Body of pancreas (tissue), 4 donors: ENCODE measurements at regions not wholly inside any gene's neighbourhood (a gene's known extent, or its start where the extent isn't known, plus 50 kb on each side); places are given as distances from the start of the nearest gene placed in this dataset.

Experiments used
- POLR2A ChIP-seq, 3 donors: fragments of 450-650 bp; IDR thresholded peaks; one replicate each; pipeline ENCODE4 v1.6.1; 2016; ENCODE audit warnings: antibody characterized with exemption in 3 of 3, mild to moderate bottlenecking in 2 of 3
- TF ChIP-seq, protein P1 (sequence below), 7 experiments: fragments of 450-650 bp in 4 of 7; fragments of 200-600 bp in 3 of 7; sonication (generic) in 3 of 7; IDR thresholded peaks; one replicate each; pipeline ENCODE4 v1.5.1; 2016 to 2019; ENCODE audit warnings: antibody characterized with exemption in 7 of 7

DNA sequence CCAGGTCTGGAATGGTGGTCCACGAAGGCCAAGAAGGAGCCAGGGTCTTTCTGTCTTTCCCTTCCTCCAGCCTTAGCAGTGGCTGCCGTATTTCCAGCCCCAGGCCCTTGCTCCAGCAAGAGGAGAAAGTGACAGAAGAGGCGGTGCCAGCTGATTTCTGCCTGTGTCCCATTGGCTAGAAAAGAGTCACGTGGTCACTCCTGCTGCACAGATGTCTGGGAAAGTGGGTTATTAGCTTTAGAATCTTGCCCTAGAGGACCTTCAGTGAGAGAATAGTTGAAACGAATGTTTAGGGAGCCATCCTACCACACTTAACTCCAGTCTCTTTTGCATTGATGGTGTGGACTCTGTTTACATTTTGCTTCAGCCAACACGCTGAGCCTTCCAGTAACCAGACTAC is 99.3 kb upstream of the BCOR start:
- TF ChIP-seq, protein P1, sequence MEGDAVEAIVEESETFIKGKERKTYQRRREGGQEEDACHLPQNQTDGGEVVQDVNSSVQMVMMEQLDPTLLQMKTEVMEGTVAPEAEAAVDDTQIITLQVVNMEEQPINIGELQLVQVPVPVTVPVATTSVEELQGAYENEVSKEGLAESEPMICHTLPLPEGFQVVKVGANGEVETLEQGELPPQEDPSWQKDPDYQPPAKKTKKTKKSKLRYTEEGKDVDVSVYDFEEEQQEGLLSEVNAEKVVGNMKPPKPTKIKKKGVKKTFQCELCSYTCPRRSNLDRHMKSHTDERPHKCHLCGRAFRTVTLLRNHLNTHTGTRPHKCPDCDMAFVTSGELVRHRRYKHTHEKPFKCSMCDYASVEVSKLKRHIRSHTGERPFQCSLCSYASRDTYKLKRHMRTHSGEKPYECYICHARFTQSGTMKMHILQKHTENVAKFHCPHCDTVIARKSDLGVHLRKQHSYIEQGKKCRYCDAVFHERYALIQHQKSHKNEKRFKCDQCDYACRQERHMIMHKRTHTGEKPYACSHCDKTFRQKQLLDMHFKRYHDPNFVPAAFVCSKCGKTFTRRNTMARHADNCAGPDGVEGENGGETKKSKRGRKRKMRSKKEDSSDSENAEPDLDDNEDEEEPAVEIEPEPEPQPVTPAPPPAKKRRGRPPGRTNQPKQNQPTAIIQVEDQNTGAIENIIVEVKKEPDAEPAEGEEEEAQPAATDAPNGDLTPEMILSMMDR (IDR thresholded peaks at IDR 0.05): no peak
- TF ChIP-seq POLR2A (IDR thresholded peaks at IDR 0.05): no peak
